Endometrial microvascular endothelial cells (primary cell): ENCODE measurements at regions not wholly inside any gene's neighbourhood (a gene's known extent, or its start where the extent isn't known, plus 50 kb on each side); places are given as distances from the start of the nearest gene placed in this dataset.

Source experiments
- in situ Hi-C: cut with HindIII; loops from 2 replicates; pipeline ENCODE4 v1.10.0; 2017; ENCODE audit warnings: low sequenced_read_pairs, low pct_unique_long_range_greater_than_20kb; ENCODE audit errors: inconsistent ontology term

- in situ Hi-C loops, result loop anchor here (10.0 to 25.0 kb wide), 2 partner anchors 63 to 94 kb away; no protein-coding TSS in a partner anchor
Observed at GRCh38 chr9:109967651-109968642, 187.9 kb downstream of the PALM2AKAP2 start.

- in situ Hi-C loops, result loop anchor here (10.0 to 25.0 kb wide), 2 partner anchors 64 to 93 kb away; no protein-coding TSS in a partner anchor
Observed at GRCh38 chr9:109969011-109969410, 189.0 kb downstream of the PALM2AKAP2 start.

GRCh38 chr9:109969573-109970237 is 189.7 kb downstream of the PALM2AKAP2 start:
- in situ Hi-C loops, result loop anchor here (10.0 to 25.0 kb wide), 2 partner anchors 65 to 93 kb away; no protein-coding TSS in a partner anchor

- in situ Hi-C loops, result loop anchor here (25.0 kb wide), 1 partner anchor 91 kb away; no protein-coding TSS in a partner anchor
Observed at GRCh38 chr9:109971226-109971625, 191.2 kb downstream of the PALM2AKAP2 start.

- in situ Hi-C loops, result loop anchor here (25.0 kb wide), 1 partner anchor 90 kb away; no protein-coding TSS in a partner anchor
Observed at GRCh38 chr9:109972026-109972882, 192.3 kb downstream of the PALM2AKAP2 start.

- in situ Hi-C loops, result loop anchor here (25.0 kb wide), 1 partner anchor 89 kb away; no protein-coding TSS in a partner anchor
Observed at GRCh38 chr9:109973336-109973735, 193.3 kb downstream of the PALM2AKAP2 start.

- in situ Hi-C loops, result loop anchor here (25.0 kb wide), 1 partner anchor 88 kb away; no protein-coding TSS in a partner anchor
Observed at GRCh38 chr9:109974143-109974917, 194.3 kb downstream of the PALM2AKAP2 start.

GRCh38 chr9:109974918-109975276 is 194.9 kb downstream of the PALM2AKAP2 start:
- in situ Hi-C loops, result loop anchor here (25.0 kb wide), 1 partner anchor 87 kb away; no protein-coding TSS in a partner anchor

- in situ Hi-C loops, result no loop called here
Observed at GRCh38 chr9:109975574-109976295, 195.7 kb downstream of the PALM2AKAP2 start.

GRCh38 chr9:109976303-109976702 is 196.3 kb downstream of the PALM2AKAP2 start:
- in situ Hi-C loops, result no loop called here

- in situ Hi-C loops, result no loop called here
Observed at GRCh38 chr9:109977521-109977920, 197.5 kb downstream of the PALM2AKAP2 start.

GRCh38 chr9:109981091-109981490 is 201.1 kb downstream of the PALM2AKAP2 start:
- in situ Hi-C loops, result no loop called here

GRCh38 chr9:109986521-109986991 is 206.6 kb downstream of the PALM2AKAP2 start:
- in situ Hi-C loops, result no loop called here

- in situ Hi-C loops, result no loop called here
Observed at GRCh38 chr9:109989296-109989695, 209.3 kb downstream of the PALM2AKAP2 start.

GRCh38 chr9:109990541-109990940 is 210.5 kb downstream of the PALM2AKAP2 start:
- in situ Hi-C loops, result no loop called here

- in situ Hi-C loops, result no loop called here
Observed at GRCh38 chr9:109992293-109992692, 212.3 kb downstream of the PALM2AKAP2 start.
